ENCODE measurements at regions not wholly inside any gene's neighbourhood (a gene's known extent, or its start where the extent isn't known, plus 50 kb on each side); places are given as distances from the start of the nearest gene placed in this dataset.
A peak's percentile ranks its signal among the peaks of the same experiment; 100 is the strongest.
"Not testable (repeated sequence)": the region's sequence is repeated elsewhere in the genome, so short reads cannot be mapped to it uniquely, and the experiment has no call there.

GRCh38 chr4:124833831-124834505 is 121.4 kb upstream of the ANKRD50 start:
- in situ Hi-C loops (cut with MboI; ENCODE audit: low pct_unique_long_range_greater_than_20kb in 2 of 9, low sequenced_read_pairs in 9 of 9, unreplicated experiment in 9 of 9) = no loop called here
- ATAC-seq (replicated peaks in 6 of 8) = no peak
- WGBS, 10 experiments = 20 to 100% (median 71%) methylated on average over 1 to 2 of the region's 5 CpGs; no CpG with 5 or more reads in 4 of the 10 experiments
- Histone ChIP-seq H3K4me1 (replicated peaks in 1 of 2) (no peaks in the 10 kb centered on the region), H3K27ac (no peak overlapping the region), H3K4me3 (no peak overlapping the region)

DNA sequence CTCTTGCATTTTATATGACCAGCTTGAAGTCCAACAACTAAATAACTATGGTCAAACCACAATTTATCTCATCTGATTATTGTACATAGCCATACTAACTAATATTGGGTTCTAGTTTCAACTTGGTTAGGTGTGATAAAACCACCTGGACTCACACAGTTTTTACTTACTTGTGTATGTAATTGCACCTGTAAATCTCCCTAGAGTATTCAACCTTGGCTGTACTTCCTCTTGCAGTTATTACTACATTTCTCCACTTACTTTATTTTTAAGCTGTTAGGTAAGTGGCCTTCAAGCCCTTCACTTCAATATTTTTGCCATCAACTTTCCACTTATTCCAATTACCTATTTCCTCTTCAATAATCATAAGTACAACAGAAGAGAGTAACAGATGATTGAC is 115.8 kb upstream of the ANKRD50 start:
- H3K4me1 ChIP-seq (replicated peaks in 1 of 2) = no peaks in the 10 kb centered on the region
- no peak for ATAC-seq (replicated peaks in 6 of 8)
- no peak overlapping the region for H3K4me3 ChIP-seq
- in situ Hi-C loops (cut with MboI; ENCODE audit: low pct_unique_long_range_greater_than_20kb in 2 of 9, low sequenced_read_pairs in 9 of 9, unreplicated experiment in 9 of 9) = no loop called here
- H3K27ac ChIP-seq = no peak overlapping the region

DNA sequence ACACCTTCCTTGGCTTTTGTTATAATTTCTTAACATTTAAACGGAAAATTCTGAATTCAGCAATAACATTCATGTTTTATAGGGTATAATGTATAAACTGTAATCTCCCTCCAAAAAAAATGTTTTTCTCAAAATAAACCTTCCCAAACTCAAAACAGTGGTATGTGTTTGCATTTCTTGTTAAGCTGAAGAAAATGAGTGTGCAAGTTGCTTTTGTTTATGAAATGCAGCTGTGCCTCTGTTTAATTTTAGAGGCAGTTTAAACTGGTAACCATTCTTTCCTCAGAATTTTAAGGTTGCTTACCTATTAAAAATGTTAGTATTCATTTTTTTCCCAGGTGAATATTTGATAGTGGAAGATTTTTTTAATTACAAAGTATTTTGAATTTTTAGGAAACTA is 105.0 kb upstream of the ANKRD50 start:
- Histone ChIP-seq H3K4me3 (no peak overlapping the region), H3K27ac (no peak overlapping the region), H3K4me1 (replicated peaks in 1 of 2) (no peaks in the 10 kb centered on the region)
- in situ Hi-C loops (cut with MboI; ENCODE audit: low pct_unique_long_range_greater_than_20kb in 2 of 9, low sequenced_read_pairs in 9 of 9, unreplicated experiment in 9 of 9) = no loop called here
- WGBS, 10 experiments = 0 to 100% (median 91%) methylated on average over 1 of the region's 1 CpG; no CpG with 5 or more reads in 1 of the 10 experiments
- no peak for ATAC-seq (replicated peaks in 6 of 8)

DNA sequence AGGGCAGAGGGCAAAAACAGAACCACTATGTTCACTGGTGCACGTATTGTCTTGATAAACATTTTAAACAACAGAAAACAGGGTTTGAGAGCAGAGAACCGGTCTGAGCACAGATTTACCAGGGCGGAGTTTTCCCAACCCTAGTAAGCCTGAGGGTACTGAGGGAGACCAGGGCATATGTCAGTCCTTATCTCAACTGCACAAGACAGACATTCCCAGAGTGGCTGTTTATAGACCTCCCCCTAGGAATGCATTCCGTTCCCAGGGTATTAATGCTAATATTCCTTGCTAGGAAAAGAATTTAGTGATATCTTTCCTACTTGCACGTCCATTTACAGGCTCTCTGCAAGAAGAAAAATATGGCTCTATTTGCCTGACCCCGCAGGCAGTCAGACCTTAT is 99.7 kb upstream of the ANKRD50 start:
- not testable (repeated sequence) for H3K27ac ChIP-seq

DNA sequence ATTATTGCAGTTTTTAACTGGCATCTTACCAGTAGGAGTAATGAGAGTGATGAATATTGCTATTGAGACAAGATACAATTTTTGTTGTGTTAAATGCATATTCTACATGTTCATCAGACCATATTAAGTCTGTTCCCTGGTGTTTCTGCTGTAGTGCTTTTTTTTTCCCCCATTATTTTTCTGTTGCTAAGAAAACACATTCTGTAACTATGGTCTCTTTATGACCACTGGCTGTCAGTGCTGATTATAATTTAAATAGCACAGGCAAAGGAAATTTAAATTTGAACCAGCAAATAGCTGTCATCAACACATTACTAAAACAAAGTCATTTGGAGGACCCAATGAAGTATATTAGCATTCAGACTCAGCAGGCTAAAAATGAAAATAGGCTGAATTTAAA is 98.3 kb upstream of the ANKRD50 start:
- H3K27ac ChIP-seq = no peak overlapping the region
- H3K4me1 ChIP-seq (replicated peaks in 1 of 2) = peaks cover 0 to 6% of the 10 kb centered on the region in 2 donors
- in situ Hi-C loops (cut with MboI; ENCODE audit: low pct_unique_long_range_greater_than_20kb in 2 of 9, low sequenced_read_pairs in 9 of 9, unreplicated experiment in 9 of 9) = no loop called here
- no peak overlapping the region for H3K4me3 ChIP-seq
- peak; percentile 16 to 76 (median 58) for ATAC-seq (replicated peaks in 6 of 8)

More for the DNA sequence above, 99.7 kb upstream of the ANKRD50 start:
- H3K4me1 ChIP-seq (replicated peaks in 1 of 2); H3K4me3 ChIP-seq; in situ Hi-C loops (cut with MboI; ENCODE audit: low pct_unique_long_range_greater_than_20kb in 2 of 9, low sequenced_read_pairs in 9 of 9, unreplicated experiment in 9 of 9); ATAC-seq (replicated peaks in 6 of 8): not testable (repeated sequence)
- WGBS, 10 experiments = 30 to 96% (median 87%) methylated on average over 2 to 6 of the region's 6 CpGs; no CpG with 5 or more reads in 1 of the 10 experiments

DNA sequence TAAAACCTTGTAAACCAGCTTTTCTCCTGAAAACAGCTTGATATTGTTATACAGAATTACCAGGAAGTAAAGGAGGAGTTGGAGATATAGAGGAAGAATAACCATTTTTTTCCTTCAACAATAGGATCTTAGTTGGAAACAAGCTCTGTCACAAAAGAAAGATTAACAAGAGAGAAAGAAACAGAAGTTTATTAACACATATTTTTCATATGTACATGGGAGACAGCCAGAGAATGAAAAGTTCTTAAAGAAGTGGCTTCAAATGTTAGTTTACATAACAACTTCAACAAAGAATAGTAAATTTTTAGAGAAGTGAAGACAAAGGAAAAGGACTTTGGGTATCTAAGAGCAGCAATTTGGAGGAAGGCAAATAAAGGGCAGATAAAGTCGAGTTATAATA is 94.9 kb upstream of the ANKRD50 start:
- 30 to 69% (median 50%) methylated on average over 1 of the region's 1 CpG; no CpG with 5 or more reads in 2 of the 10 experiments for WGBS, 10 experiments
- Histone ChIP-seq H3K4me3 (no peak overlapping the region), H3K4me1 (replicated peaks in 1 of 2) (peaks cover 0 to 6% of the 10 kb centered on the region in 2 donors), H3K27ac (no peak overlapping the region)
- in situ Hi-C loops (cut with MboI; ENCODE audit: low pct_unique_long_range_greater_than_20kb in 2 of 9, low sequenced_read_pairs in 9 of 9, unreplicated experiment in 9 of 9) = no loop called here
- no peak for ATAC-seq (replicated peaks in 6 of 8)

- 33 to 90% (median 67%) methylated on average over 1 to 2 of the region's 2 CpGs; no CpG with 5 or more reads in 4 of the 10 experiments for WGBS, 10 experiments
- H3K4me3 ChIP-seq = no peak overlapping the region
- peak; percentile 84 to 97 (median 94) for ATAC-seq (replicated peaks in 6 of 8)
These were observed 93.9 kb upstream of the ANKRD50 start for GRCh38 chr4:124806403-124806802.

GRCh38 chr4:124804584-124804983 is 92.1 kb upstream of the ANKRD50 start:
- Histone ChIP-seq H3K4me1 (replicated peaks in 1 of 2) (no peaks in the 10 kb centered on the region), H3K4me3 (no peak overlapping the region), H3K27ac (no peak overlapping the region)
- ATAC-seq (replicated peaks in 6 of 8) = no peak
- in situ Hi-C loops (cut with MboI; ENCODE audit: low pct_unique_long_range_greater_than_20kb in 2 of 9, low sequenced_read_pairs in 9 of 9, unreplicated experiment in 9 of 9) = no loop called here

More at GRCh38 chr4:124806403-124806802, 93.9 kb upstream of the ANKRD50 start:
- H3K4me1 ChIP-seq (replicated peaks in 1 of 2) = peaks cover 0 to 6% of the 10 kb centered on the region in 2 donors
- in situ Hi-C loops (cut with MboI; ENCODE audit: low pct_unique_long_range_greater_than_20kb in 2 of 9, low sequenced_read_pairs in 9 of 9, unreplicated experiment in 9 of 9) = no loop called here
- no peak overlapping the region for H3K27ac ChIP-seq

DNA sequence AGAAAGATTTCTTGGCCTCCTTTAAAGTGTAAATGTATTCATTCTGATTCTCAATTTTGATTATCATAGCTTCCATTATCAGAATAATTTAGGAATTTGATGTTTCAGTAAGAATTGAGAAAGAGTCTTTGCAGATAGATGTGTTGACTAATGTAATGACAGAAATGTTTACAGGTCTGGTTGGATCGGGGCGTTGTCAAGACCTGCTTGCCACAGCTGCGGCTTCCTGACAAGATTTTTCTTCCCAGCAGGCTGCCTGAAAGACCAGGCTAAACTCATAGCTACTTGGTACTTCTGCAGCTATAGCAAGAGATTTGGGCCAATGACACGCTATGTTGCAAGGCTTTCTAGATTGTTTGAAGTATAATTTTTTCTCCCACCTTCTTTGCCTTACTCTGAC is 91.5 kb upstream of the ANKRD50 start:
- in situ Hi-C loops (cut with MboI; ENCODE audit: low pct_unique_long_range_greater_than_20kb in 2 of 9, low sequenced_read_pairs in 9 of 9, unreplicated experiment in 9 of 9) = no loop called here
- H3K4me3 ChIP-seq = no peak overlapping the region
- no peak for ATAC-seq (replicated peaks in 6 of 8)
- H3K4me1 ChIP-seq (replicated peaks in 1 of 2) = no peaks in the 10 kb centered on the region
- no peak overlapping the region for H3K27ac ChIP-seq
- 80 to 100% (median 88%) methylated on average over 1 to 4 of the region's 4 CpGs; no CpG with 5 or more reads in 2 of the 10 experiments for WGBS, 10 experiments

DNA sequence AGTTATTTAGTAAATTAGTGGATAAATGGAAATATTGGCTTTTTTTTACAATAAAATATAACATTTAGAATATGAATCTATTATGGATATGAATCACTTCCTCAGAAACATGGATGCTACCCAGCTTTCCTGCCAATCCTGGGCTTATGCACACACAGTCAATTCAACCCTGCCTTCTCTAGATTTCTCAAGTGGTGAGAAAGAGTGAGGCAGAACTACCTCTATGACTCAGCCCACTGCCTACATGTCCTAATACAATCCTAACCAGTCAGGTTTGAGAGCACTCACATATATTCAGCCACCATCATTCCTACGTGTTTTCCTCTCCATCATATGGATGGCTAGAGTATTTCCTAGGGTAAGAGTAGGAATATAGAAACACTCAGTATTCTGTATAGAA is 91.1 kb upstream of the ANKRD50 start:
- Histone ChIP-seq H3K4me3 (no peak overlapping the region), H3K27ac (no peak overlapping the region), H3K4me1 (replicated peaks in 1 of 2) (no peaks in the 10 kb centered on the region)
- 60 to 100% (median 75%) methylated on average over 1 of the region's 1 CpG; no CpG with 5 or more reads in 5 of the 10 experiments for WGBS, 10 experiments
- in situ Hi-C loops (cut with MboI; ENCODE audit: low pct_unique_long_range_greater_than_20kb in 2 of 9, low sequenced_read_pairs in 9 of 9, unreplicated experiment in 9 of 9) = no loop called here
- no peak for ATAC-seq (replicated peaks in 6 of 8)

DNA sequence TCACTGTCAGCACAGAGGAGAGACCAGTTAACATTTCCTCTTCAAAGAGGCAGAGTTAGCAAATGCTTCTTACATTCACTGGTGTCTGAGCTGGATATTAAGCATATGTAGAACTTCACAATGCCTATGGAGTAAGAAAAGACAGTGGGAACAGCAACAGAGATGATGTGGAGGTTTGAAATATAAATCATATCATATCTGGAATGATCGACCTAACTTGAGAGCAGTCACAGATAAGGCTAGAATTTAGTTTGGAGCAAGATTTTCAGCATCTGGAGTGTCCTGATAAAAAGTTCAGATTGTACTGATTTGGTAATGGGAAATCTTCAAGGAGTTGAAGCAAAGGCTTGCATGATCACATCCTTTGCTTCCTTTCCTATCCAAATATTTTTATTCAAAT is 90.5 kb upstream of the ANKRD50 start:
- no peak overlapping the region for H3K4me3 ChIP-seq
- no peak for ATAC-seq (replicated peaks in 6 of 8)
- no peaks in the 10 kb centered on the region for H3K4me1 ChIP-seq (replicated peaks in 1 of 2)
- in situ Hi-C loops (cut with MboI; ENCODE audit: low pct_unique_long_range_greater_than_20kb in 2 of 9, low sequenced_read_pairs in 9 of 9, unreplicated experiment in 9 of 9) = no loop called here
- no peak overlapping the region for H3K27ac ChIP-seq
- WGBS, 10 experiments = 20 to 100% (median 74%) methylated on average over 1 of the region's 1 CpG; no CpG with 5 or more reads in 4 of the 10 experiments

DNA sequence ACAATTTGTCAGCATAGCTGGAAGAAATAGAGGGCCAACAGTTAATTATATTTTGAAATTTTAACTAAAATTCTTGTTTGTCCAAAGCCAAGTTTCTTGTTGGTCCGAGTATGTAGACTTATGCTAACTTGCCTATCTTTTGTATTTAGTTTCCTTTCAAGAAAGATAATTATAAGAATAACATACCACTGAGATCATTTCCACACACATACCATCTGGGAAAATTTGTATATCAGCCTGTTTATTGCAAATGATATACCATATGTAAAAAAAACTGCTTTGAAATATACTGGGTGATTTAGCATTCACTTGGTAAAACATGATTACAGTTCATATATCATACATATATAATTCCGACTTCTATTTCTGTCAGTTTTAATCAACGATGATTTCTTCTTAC is 84.7 kb upstream of the ANKRD50 start:
- in situ Hi-C loops (cut with MboI; ENCODE audit: low pct_unique_long_range_greater_than_20kb in 2 of 9, low sequenced_read_pairs in 9 of 9, unreplicated experiment in 9 of 9) = no loop called here
- no peaks in the 10 kb centered on the region for H3K4me1 ChIP-seq (replicated peaks in 1 of 2)
- WGBS, 10 experiments = 46 to 100% (median 85%) methylated on average over 2 to 3 of the region's 3 CpGs
- no peak overlapping the region for H3K4me3 ChIP-seq
- ATAC-seq (replicated peaks in 6 of 8) = no peak
- no peak overlapping the region for H3K27ac ChIP-seq

- H3K4me3 ChIP-seq = no peak overlapping the region
These were observed 77.9 kb upstream of the ANKRD50 start for GRCh38 chr4:124790471-124790870.

DNA sequence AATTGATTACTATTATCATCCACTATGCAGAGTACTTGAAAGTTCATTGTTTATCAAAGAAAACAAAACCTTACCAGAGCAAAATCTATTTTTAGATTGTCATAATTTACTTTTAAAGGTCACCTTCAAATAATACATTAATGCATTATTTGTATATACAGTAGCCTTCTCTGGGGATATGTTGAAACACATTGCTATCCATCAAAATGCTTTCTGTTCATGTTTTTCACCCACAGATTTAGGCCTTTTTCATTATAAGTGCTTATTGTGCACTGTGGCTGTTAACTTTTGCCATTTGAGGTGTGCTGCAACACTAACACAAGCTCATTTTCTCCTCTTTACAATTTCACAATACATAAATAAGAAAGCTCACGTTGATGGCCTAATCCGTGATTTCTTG is 74.1 kb upstream of the ANKRD50 start:
- H3K4me3 ChIP-seq = no peak overlapping the region
- ATAC-seq (replicated peaks in 6 of 8) = peak in 3 of 8 experiments; percentile 47 to 69 (median 55)
- WGBS, 10 experiments = 63 to 100% (median 83%) methylated on average over 1 to 2 of the region's 2 CpGs
- in situ Hi-C loops (cut with MboI; ENCODE audit: low pct_unique_long_range_greater_than_20kb in 2 of 9, low sequenced_read_pairs in 9 of 9, unreplicated experiment in 9 of 9) = no loop called here
- peaks cover 0 to 6% of the 10 kb centered on the region in 2 donors for H3K4me1 ChIP-seq (replicated peaks in 1 of 2)
- no peak overlapping the region for H3K27ac ChIP-seq

More at GRCh38 chr4:124790471-124790870, 77.9 kb upstream of the ANKRD50 start:
- Histone ChIP-seq H3K27ac (no peak overlapping the region), H3K4me1 (replicated peaks in 1 of 2) (peaks cover 0 to 6% of the 10 kb centered on the region in 2 donors)
- in situ Hi-C loops (cut with MboI; ENCODE audit: low pct_unique_long_range_greater_than_20kb in 2 of 9, low sequenced_read_pairs in 9 of 9, unreplicated experiment in 9 of 9) = no loop called here
- ATAC-seq (replicated peaks in 6 of 8) = no peak

Data from motor neuron (in vitro differentiated cells).